ENCODE measurements at regions not wholly inside any gene's neighbourhood (a gene's known extent, or its start where the extent isn't known, plus 50 kb on each side); places are given as distances from the start of the nearest gene placed in this dataset.

DNA sequence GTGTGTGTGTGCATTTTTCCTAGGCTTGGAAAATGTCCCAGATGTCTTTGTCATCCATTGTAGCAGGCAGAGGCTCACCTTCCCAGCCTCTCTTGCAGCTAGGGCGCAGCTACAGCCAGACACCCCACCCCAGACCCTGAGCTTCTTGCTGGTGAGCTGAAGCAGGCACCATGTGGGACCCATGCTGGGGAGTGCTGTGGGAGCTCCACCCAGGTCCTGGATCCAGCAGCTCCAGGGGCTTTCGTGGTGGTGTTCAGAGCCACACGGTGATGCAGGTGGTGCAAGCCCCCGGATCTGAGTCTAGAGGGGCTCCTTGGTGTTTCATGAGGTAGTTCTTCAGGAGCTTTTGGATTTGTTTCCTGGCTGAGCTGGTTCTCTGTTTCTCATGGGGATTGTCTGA is 56.0 kb upstream of the ZFP64 start:
- no peaks in the 10 kb centered on the region for H3K9me3 ChIP-seq (ENCODE audit: low read length)
- no peak overlapping the region for H2AFZ ChIP-seq (ENCODE audit: low read length)
- no TSS peak for BruUV-seq (replicated peaks)
- H4K20me1 ChIP-seq (ENCODE audit: low read length) = no peaks in the 10 kb centered on the region
- intact Hi-C loops (cut with micrococcal nuclease) = loop anchor here (10.0 kb wide), 1 partner anchor 967 kb away; no protein-coding TSS in a partner anchor
- no peak overlapping the region for H3K9ac ChIP-seq (ENCODE audit: low read length)
- no peak for DNase-seq
- no peak overlapping the region for H3K27ac ChIP-seq (ENCODE audit: low read length)
- H3K9me2 ChIP-seq (replicated peaks; ENCODE audit: low read length) = no peaks in the 10 kb centered on the region
- H3K79me2 ChIP-seq (ENCODE audit: low read length) = no peaks in the 10 kb centered on the region
- no peak overlapping the region for H3K4me2 ChIP-seq (ENCODE audit: low read length)
- H3K4me1 ChIP-seq (ENCODE audit: insufficient read depth, low read length) = no peaks in the 10 kb centered on the region
- peaks cover 31% of the 10 kb centered on the region for H3K27me3 ChIP-seq (ENCODE audit: low read length)
- ChIA-PET CTCF (no interaction called here), POLR2A (ENCODE audit: unreplicated experiment) (no interaction called here)
- H3K4me3 ChIP-seq (ENCODE audit: low read length) = no peak overlapping the region
- no peaks in the 10 kb centered on the region for H3K36me3 ChIP-seq (ENCODE audit: low read depth, low read length)
- no peaks in the 10 kb centered on the region for H3F3A ChIP-seq (ENCODE audit: low read length, unreplicated experiment)
- no peak for ATAC-seq
- TF ChIP-seq EZH2 (IDR thresholded peaks at IDR 0.05; ENCODE audit: low read length, unreplicated experiment) = no peak
- TF ChIP-seq, protein P1, sequence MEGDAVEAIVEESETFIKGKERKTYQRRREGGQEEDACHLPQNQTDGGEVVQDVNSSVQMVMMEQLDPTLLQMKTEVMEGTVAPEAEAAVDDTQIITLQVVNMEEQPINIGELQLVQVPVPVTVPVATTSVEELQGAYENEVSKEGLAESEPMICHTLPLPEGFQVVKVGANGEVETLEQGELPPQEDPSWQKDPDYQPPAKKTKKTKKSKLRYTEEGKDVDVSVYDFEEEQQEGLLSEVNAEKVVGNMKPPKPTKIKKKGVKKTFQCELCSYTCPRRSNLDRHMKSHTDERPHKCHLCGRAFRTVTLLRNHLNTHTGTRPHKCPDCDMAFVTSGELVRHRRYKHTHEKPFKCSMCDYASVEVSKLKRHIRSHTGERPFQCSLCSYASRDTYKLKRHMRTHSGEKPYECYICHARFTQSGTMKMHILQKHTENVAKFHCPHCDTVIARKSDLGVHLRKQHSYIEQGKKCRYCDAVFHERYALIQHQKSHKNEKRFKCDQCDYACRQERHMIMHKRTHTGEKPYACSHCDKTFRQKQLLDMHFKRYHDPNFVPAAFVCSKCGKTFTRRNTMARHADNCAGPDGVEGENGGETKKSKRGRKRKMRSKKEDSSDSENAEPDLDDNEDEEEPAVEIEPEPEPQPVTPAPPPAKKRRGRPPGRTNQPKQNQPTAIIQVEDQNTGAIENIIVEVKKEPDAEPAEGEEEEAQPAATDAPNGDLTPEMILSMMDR (conservative IDR thresholded peaks at IDR 0.05; ENCODE audit: low read depth, low read length) = no peak
- no peak for TF ChIP-seq EZH2phosphoT487 (IDR thresholded peaks at IDR 0.05; ENCODE audit: borderline replicate concordance, low read length)

DNA sequence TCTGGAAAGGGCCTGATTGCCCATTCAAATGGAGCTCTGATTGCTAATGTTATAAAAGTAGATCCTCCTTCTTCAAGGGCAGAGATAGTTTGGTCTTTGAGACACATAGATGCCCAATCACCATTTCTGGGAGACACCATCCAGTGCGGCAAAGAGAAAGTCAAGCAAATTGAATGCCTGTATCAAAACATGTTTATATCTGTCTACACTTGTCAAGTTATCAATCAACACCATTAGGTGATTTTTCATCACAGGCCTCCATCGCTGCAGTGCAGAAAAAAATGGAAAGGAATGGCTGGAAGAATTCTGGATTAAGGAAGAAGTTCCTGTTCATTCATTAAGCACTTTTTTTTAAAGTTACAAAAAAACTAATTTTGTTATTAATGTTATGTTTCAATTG is 54.8 kb upstream of the ZFP64 start:
- H3K4me1 ChIP-seq (ENCODE audit: insufficient read depth, low read length) = no peaks in the 10 kb centered on the region
- ATAC-seq = no peak
- H3F3A ChIP-seq (ENCODE audit: low read length, unreplicated experiment) = no peaks in the 10 kb centered on the region
- H3K9me3 ChIP-seq (ENCODE audit: low read length) = no peaks in the 10 kb centered on the region
- TF ChIP-seq EZH2 (IDR thresholded peaks at IDR 0.05; ENCODE audit: low read length, unreplicated experiment) = no peak
- TF ChIP-seq, protein P1 (conservative IDR thresholded peaks at IDR 0.05; ENCODE audit: low read depth, low read length) = no peak
- H3K9me2 ChIP-seq (replicated peaks; ENCODE audit: low read length) = no peaks in the 10 kb centered on the region
- peaks cover 25% of the 10 kb centered on the region for H3K27me3 ChIP-seq (ENCODE audit: low read length)
- H3K4me3 ChIP-seq (ENCODE audit: low read length) = no peak overlapping the region
- no peaks in the 10 kb centered on the region for H4K20me1 ChIP-seq (ENCODE audit: low read length)
- CTCF ChIA-PET = no interaction called here
- no peak overlapping the region for H3K4me2 ChIP-seq (ENCODE audit: low read length)
- H2AFZ ChIP-seq (ENCODE audit: low read length) = no peak overlapping the region
- no peaks in the 10 kb centered on the region for H3K79me2 ChIP-seq (ENCODE audit: low read length)
- H3K9ac ChIP-seq (ENCODE audit: low read length) = no peak overlapping the region
- H3K36me3 ChIP-seq (ENCODE audit: low read depth, low read length) = no peaks in the 10 kb centered on the region
- no peak for DNase-seq
- no peak overlapping the region for H3K27ac ChIP-seq (ENCODE audit: low read length)
- no TSS peak for BruUV-seq (replicated peaks)
- POLR2A ChIA-PET (ENCODE audit: unreplicated experiment) = no interaction called here
- intact Hi-C loops (cut with micrococcal nuclease) = loop anchor here (10.0 kb wide), 1 partner anchor 968 kb away; no protein-coding TSS in a partner anchor

DNA sequence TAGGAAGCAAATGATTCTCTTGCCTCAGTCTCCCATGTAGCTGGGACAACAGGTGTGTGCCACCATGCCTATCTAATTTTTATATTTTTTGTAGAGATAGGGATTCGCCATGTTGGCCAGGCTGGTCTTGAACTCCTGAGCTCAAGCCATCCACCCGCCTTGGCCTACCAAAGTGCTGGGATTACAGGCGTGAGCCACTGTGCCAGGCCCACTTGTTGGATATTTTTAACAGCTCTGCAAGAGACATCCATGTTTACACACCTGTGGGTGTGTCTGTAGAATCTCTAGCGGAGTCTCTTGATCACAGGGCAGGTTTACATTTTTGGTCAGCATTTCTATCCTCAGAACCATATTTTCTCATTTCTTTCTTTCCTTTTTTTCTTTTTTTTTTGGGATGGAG is 53.1 kb upstream of the ZFP64 start:
- no peak for DNase-seq
- no peak overlapping the region for H3K4me2 ChIP-seq (ENCODE audit: low read length)
- no TSS peak for BruUV-seq (replicated peaks)
- no peak overlapping the region for H3K9ac ChIP-seq (ENCODE audit: low read length)
- ATAC-seq = no peak
- H3K27me3 ChIP-seq (ENCODE audit: low read length) = peaks cover 28% of the 10 kb centered on the region
- H4K20me1 ChIP-seq (ENCODE audit: low read length) = no peaks in the 10 kb centered on the region
- POLR2A ChIA-PET (ENCODE audit: unreplicated experiment) = no interaction called here
- H3K36me3 ChIP-seq (ENCODE audit: low read depth, low read length) = no peaks in the 10 kb centered on the region
- H2AFZ ChIP-seq (ENCODE audit: low read length) = no peak overlapping the region
- no peaks in the 10 kb centered on the region for H3K9me2 ChIP-seq (replicated peaks; ENCODE audit: low read length)
- H3K4me1 ChIP-seq (ENCODE audit: insufficient read depth, low read length) = no peaks in the 10 kb centered on the region
- TF ChIP-seq EZH2 (IDR thresholded peaks at IDR 0.05; ENCODE audit: low read length, unreplicated experiment) (no peak), EZH2phosphoT487 (IDR thresholded peaks at IDR 0.05; ENCODE audit: borderline replicate concordance, low read length) (no peak)
- TF ChIP-seq, protein P1 (conservative IDR thresholded peaks at IDR 0.05; ENCODE audit: low read depth, low read length) = no peak
- H3K27ac ChIP-seq (ENCODE audit: low read length) = no peak overlapping the region
- no peaks in the 10 kb centered on the region for H3F3A ChIP-seq (ENCODE audit: low read length, unreplicated experiment)
- H3K79me2 ChIP-seq (ENCODE audit: low read length) = no peaks in the 10 kb centered on the region
- no peak overlapping the region for H3K4me3 ChIP-seq (ENCODE audit: low read length)
- CTCF ChIA-PET = no interaction called here
- intact Hi-C loops (cut with micrococcal nuclease) = loop anchor here (10.0 kb wide), 1 partner anchor 970 kb away; no protein-coding TSS in a partner anchor
- H3K9me3 ChIP-seq (ENCODE audit: low read length) = no peaks in the 10 kb centered on the region
